Activated naive CD4-positive, alpha-beta T cell treated with Interleukin-2 at 50 U/mL for 16 hours (primary cell): ENCODE measurements at regions not wholly inside any gene's neighbourhood (a gene's known extent, or its start where the extent isn't known, plus 50 kb on each side); places are given as distances from the start of the nearest gene placed in this dataset.
"Not testable (repeated sequence)": the region's sequence is repeated elsewhere in the genome, so short reads cannot be mapped to it uniquely, and the experiment has no call there.

Source experiments
- DNase-seq: peaks from one replicate; pipeline ENCODE4 v3.0.0-alpha.2; 2020

- not testable (repeated sequence) for DNase-seq
These were observed 63.3 kb upstream of the CEP78 start for GRCh38 chr9:78172610-78173009.

- no peak for DNase-seq
These were observed 64.2 kb upstream of the CEP78 start for GRCh38 chr9:78171651-78172050.

GRCh38 chr9:78169125-78169524 lies 66.8 kb upstream of the CEP78 start:
- DNase-seq, result no peak

- no peak for DNase-seq
These were observed 68.5 kb upstream of the CEP78 start for GRCh38 chr9:78167356-78167755.

- no peak for DNase-seq
These were observed 72.0 kb upstream of the CEP78 start for GRCh38 chr9:78163834-78164233.

GRCh38 chr9:78158286-78158685 lies 77.6 kb upstream of the CEP78 start:
- DNase-seq, result no peak

GRCh38 chr9:78150983-78151356 lies 84.9 kb upstream of the CEP78 start:
- DNase-seq, result no peak

GRCh38 chr9:78150312-78150982 lies 85.4 kb upstream of the CEP78 start:
- no peak for DNase-seq

- no peak for DNase-seq
These were observed 86.1 kb upstream of the CEP78 start for GRCh38 chr9:78149702-78150291.

- DNase-seq, result no peak
These were observed 89.6 kb upstream of the CEP78 start for GRCh38 chr9:78146241-78146640.

- no peak for DNase-seq
These were observed 91.1 kb upstream of the CEP78 start for GRCh38 chr9:78144663-78145377.

- no peak for DNase-seq
These were observed 91.9 kb upstream of the CEP78 start for GRCh38 chr9:78144008-78144381.

GRCh38 chr9:78143281-78144007 lies 92.4 kb upstream of the CEP78 start:
- DNase-seq, result no peak

- not testable (repeated sequence) for DNase-seq
These were observed 93.6 kb upstream of the CEP78 start for GRCh38 chr9:78142264-78142663.

- DNase-seq, result no peak
These were observed 102.1 kb upstream of the CEP78 start for GRCh38 chr9:78133751-78134150.

- no peak for DNase-seq
These were observed 101.1 kb upstream of the GNAQ start for GRCh38 chr9:78132701-78133058.

GRCh38 chr9:78131969-78132700 lies 100.5 kb upstream of the GNAQ start:
- no peak for DNase-seq

- DNase-seq, result no peak
These were observed 99.2 kb upstream of the GNAQ start for GRCh38 chr9:78130853-78131252.

- DNase-seq, result no peak
These were observed 98.4 kb upstream of the GNAQ start for GRCh38 chr9:78130004-78130403.

GRCh38 chr9:78127279-78128225 lies 95.9 kb upstream of the GNAQ start:
- no peak for DNase-seq

GRCh38 chr9:78123808-78124207 lies 92.2 kb upstream of the GNAQ start:
- no peak for DNase-seq

GRCh38 chr9:78122631-78123030 lies 91.0 kb upstream of the GNAQ start:
- no peak for DNase-seq
